Tibial nerve (tissue), 4 donors: ENCODE measurements at regions not wholly inside any gene's neighbourhood (a gene's known extent, or its start where the extent isn't known, plus 50 kb on each side); places are given as distances from the start of the nearest gene placed in this dataset.

Experiments used
- CTCF ChIP-seq, 5 experiments: fragments of 200-600 bp in 3 of 5; fragments of 450-650 bp in 2 of 5; sonication (generic) in 3 of 5; IDR thresholded peaks; one replicate each; pipeline ENCODE4 v1.5.1; 2016 to 2019; ENCODE audit warnings: antibody characterized with exemption in 5 of 5, mild to moderate bottlenecking in 3 of 5, moderate library complexity in 2 of 5
- EP300 ChIP-seq, 2 donors: sonication (generic); formaldehyde crosslinking; IDR thresholded peaks; one replicate each; pipeline ENCODE4 v1.6.1; 2017; ENCODE audit warnings: antibody characterized with exemption in 2 of 2, mild to moderate bottlenecking in 1 of 2

GRCh38 chr11:134667175-134667500 lies 255.1 kb upstream of the B3GAT1 start:
- no peak for TF ChIP-seq CTCF (IDR thresholded peaks at IDR 0.05)
- TF ChIP-seq EP300 (IDR thresholded peaks at IDR 0.05), result no peak
